ENCODE measurements at regions not wholly inside any gene's neighbourhood (a gene's known extent, or its start where the extent isn't known, plus 50 kb on each side); places are given as distances from the start of the nearest gene placed in this dataset.
A peak's percentile ranks its signal among the peaks of the same experiment; 100 is the strongest.

GRCh38 chr14:32277998-32278397 lies 51.1 kb upstream of the AKAP6 start:
- H3K27ac ChIP-seq, result peak overlapping the region; percentile 58
- no peak for TF ChIP-seq CTCF (conservative IDR thresholded peaks at IDR 0.05)
